HEK293T (cell line): ENCODE measurements at regions not wholly inside any gene's neighbourhood (a gene's known extent, or its start where the extent isn't known, plus 50 kb on each side); places are given as distances from the start of the nearest gene placed in this dataset.
"Not testable (repeated sequence)": the region's sequence is repeated elsewhere in the genome, so short reads cannot be mapped to it uniquely, and the experiment has no call there.

Experiments used
- CTCF ChIA-PET: fragments of 350-600 bp; formaldehyde crosslinking; extraction: SDS; loops from one replicate; lab custom pipeline; 2021; ENCODE audit warnings: antibody characterized with exemption, inconsistent platforms; lab: Yijun Ruan, JAX
- POLR2A ChIA-PET: fragments of 350-600 bp; formaldehyde crosslinking; extraction: SDS; loops from one replicate; lab custom pipeline; 2020; ENCODE audit warnings: antibody characterized with exemption, inconsistent platforms; lab: Yijun Ruan, JAX
- DNase-seq: peaks from one replicate; pipeline ENCODE4 v3.0.0; 2012; ENCODE audit warnings: mixed read lengths; ENCODE audit errors: extremely low spot score
- ARNT ChIP-seq: fragments of 450-650 bp; IDR thresholded peaks from 2 replicates; pipeline ENCODE4 v1.6.1; 2017; ENCODE audit warnings: mild to moderate bottlenecking
- BHLHE40 ChIP-seq: fragments of 450-650 bp; IDR thresholded peaks from 2 replicates; pipeline ENCODE4 v1.6.1; 2016; ENCODE audit warnings: mild to moderate bottlenecking, moderate library complexity, borderline replicate concordance
- CTBP1 ChIP-seq: fragments of 450-650 bp; IDR thresholded peaks from 2 replicates; pipeline ENCODE4 v1.6.1; 2016; ENCODE audit warnings: borderline replicate concordance
- ELF4 ChIP-seq: fragments of 450-650 bp; IDR thresholded peaks from 2 replicates; pipeline ENCODE4 v1.6.1; 2017; ENCODE audit warnings: antibody characterized with exemption
- FOXA1 ChIP-seq: fragments of 450-650 bp; IDR thresholded peaks from 2 replicates; pipeline ENCODE4 v1.6.1; 2016; ENCODE audit warnings: mild to moderate bottlenecking
- FOXK2 ChIP-seq: fragments of 450-650 bp; IDR thresholded peaks from 2 replicates; pipeline ENCODE4 v1.6.1; 2016; ENCODE audit warnings: mild to moderate bottlenecking
- FOXM1 ChIP-seq: fragments of 450-650 bp; IDR thresholded peaks from 2 replicates; pipeline ENCODE4 v1.6.1; 2017; ENCODE audit warnings: mild to moderate bottlenecking, borderline replicate concordance
- HDGF ChIP-seq: fragments of 450-650 bp; IDR thresholded peaks from 2 replicates; pipeline ENCODE4 v1.6.1; 2017; ENCODE audit warnings: antibody characterized with exemption, borderline replicate concordance
- L3MBTL2 ChIP-seq: fragments of 450-650 bp; conservative IDR thresholded peaks from 2 replicates; pipeline ENCODE4 v1.6.1; 2016; ENCODE audit warnings: mild to moderate bottlenecking
- LEF1 ChIP-seq: fragments of 450-650 bp; IDR thresholded peaks from 2 replicates; pipeline ENCODE4 v1.6.1; 2017; ENCODE audit warnings: mild to moderate bottlenecking, borderline replicate concordance
- NFRKB ChIP-seq: fragments of 450-650 bp; IDR thresholded peaks from 2 replicates; pipeline ENCODE4 v1.6.1; 2016; ENCODE audit warnings: mild to moderate bottlenecking, moderate library complexity
- SP1 ChIP-seq: fragments of 450-650 bp; IDR thresholded peaks from 2 replicates; pipeline ENCODE4 v1.6.1; 2017
- SUZ12 ChIP-seq: fragments of 450-650 bp; IDR thresholded peaks from 2 replicates; pipeline ENCODE4 v1.6.1; 2016; ENCODE audit warnings: mild to moderate bottlenecking
- TARDBP ChIP-seq: fragments of 450-650 bp; IDR thresholded peaks from 2 replicates; pipeline ENCODE4 v1.6.1; 2016
- ZNF384 ChIP-seq: fragments of 450-650 bp; IDR thresholded peaks from 2 replicates; pipeline ENCODE4 v1.6.1; 2016
- TF ChIP-seq, protein P1 (sequence below): fragments of 450-650 bp; IDR thresholded peaks from 2 replicates; pipeline ENCODE4 v1.6.1; 2016

DNA sequence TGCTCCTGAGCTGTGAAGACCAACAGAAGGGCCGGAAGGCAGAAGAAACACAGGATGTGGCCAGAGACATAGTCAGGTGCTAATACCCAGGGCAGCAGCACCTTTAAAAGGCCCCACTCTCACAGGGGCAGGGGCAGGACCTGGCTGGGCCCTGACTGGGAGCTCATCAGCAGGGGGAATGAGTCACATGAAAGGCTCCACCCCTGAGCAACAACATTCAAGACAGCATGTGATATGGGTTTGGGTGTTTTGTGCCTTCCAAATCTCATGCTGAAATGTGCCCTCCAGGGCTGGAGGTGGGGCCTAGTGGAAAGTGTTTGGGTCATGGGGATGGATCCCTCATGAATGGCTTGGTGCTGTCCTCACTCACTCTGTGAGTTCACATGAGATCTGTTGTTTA is 181.7 kb downstream of the ERCC6L2 start:
- ChIA-PET CTCF (interaction anchor here (0.6 kb wide), 1 partner anchor 255 kb away, joined by 3 read pairs; no protein-coding TSS in a partner anchor), POLR2A (no interaction called here)
- DNase-seq, result no peak
- TF ChIP-seq SUZ12 (no peak), FOXK2 (no peak), ELF4 (no peak), TARDBP (no peak), FOXA1 (no peak)
- TF ChIP-seq, protein P1, sequence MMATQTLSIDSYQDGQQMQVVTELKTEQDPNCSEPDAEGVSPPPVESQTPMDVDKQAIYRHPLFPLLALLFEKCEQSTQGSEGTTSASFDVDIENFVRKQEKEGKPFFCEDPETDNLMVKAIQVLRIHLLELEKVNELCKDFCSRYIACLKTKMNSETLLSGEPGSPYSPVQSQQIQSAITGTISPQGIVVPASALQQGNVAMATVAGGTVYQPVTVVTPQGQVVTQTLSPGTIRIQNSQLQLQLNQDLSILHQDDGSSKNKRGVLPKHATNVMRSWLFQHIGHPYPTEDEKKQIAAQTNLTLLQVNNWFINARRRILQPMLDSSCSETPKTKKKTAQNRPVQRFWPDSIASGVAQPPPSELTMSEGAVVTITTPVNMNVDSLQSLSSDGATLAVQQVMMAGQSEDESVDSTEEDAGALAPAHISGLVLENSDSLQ, result no peak

DNA sequence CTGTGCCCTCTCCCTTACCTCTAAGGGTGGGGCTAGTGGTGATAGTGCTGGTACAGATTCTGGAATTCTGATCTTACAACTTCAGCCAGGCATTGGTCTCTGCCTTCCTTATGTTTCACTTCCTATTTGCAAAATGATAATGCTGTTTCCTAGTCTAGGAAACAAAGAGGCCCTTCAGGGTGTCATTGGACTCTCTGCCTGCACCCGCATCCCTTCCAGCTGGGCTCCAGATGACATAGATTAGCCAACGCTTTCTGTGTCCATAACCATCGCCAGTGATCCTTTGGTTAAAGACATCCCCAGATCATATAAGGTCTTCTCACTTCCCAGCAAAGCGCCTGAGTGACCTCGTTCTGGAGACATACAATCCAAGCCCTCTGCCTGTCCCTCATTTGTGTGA is 180.7 kb downstream of the ERCC6L2 start:
- ChIA-PET POLR2A (no interaction called here), CTCF (no interaction called here)
- DNase-seq, result no peak
- TF ChIP-seq TARDBP (no peak), ARNT (no peak), ZNF384 (no peak), SUZ12 (no peak), BHLHE40 (no peak), HDGF (no peak), ELF4 (no peak), FOXK2 (no peak), SP1 (no peak), L3MBTL2 (no peak), CTBP1 (no peak), FOXM1 (no peak), FOXA1 (no peak)
- TF ChIP-seq, protein P1, result no peak

DNA sequence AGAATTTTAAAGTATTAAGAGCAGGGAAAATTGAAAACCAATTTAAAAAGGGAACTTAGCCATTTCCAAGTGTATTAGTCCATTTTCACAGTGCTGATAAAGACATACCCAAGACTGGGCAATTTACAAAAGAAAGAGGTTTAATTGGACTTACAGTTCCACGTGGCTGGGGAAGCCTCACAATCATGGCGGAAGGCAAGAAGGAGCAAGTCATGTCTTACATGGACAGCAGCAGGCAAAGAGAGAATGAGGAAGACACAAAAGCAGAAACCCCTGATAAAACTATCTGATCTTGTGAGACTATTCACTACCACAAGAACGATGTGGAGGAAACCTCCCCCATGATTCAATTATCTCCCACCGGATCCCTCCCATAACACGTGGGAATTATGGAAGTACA is 178.8 kb downstream of the ERCC6L2 start:
- POLR2A ChIA-PET, CTCF ChIA-PET, DNase-seq: not testable (repeated sequence)

DNA sequence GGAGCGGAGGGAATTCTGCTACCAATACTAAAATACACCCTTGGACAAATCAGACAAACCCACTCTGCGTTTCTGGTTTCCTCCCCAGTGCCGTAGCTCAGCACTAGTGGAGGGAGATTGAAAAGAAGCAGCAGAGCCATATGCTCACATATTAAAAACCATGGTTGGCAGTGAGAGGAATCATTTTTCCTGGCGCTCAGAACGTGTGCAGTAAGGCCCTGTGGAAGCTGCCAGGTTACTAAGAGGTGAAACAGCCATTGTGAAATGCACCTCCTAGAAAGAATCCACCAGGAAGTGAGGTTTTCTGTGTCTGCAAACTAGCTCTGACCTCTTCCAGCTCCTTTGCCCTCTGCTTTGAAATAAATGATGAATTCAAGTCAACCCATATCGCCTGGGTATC is 177.2 kb downstream of the ERCC6L2 start:
- ChIA-PET CTCF (no interaction called here), POLR2A (no interaction called here)
- DNase-seq, result no peak
- TF ChIP-seq ELF4 (no peak), FOXA1 (no peak), ARNT (no peak), TARDBP (no peak), NFRKB (no peak), HDGF (no peak), LEF1 (no peak), BHLHE40 (no peak), ZNF384 (no peak), SUZ12 (no peak), SP1 (no peak), FOXM1 (no peak), L3MBTL2 (no peak), FOXK2 (no peak), CTBP1 (no peak)
- TF ChIP-seq, protein P1, result no peak

DNA sequence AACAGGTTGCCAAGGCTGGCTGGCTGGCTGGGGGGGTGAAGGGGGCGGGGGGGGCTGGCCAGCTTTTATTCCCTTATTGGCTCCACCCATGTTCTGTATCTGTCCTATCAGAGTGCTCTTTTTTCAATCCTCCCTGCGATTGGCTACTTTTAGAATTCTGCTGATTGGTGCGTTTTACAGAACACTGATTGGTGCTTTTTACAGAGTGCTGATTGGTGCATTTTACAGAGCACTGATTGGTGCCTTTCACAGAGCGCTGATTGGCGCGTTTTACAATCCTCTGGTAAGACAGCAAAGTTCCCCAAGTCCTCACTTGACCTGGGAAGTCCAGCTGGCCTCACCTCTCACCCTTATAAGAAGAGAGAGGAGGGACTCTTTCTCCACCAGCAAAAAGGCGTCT is 175.9 kb downstream of the ERCC6L2 start:
- ChIA-PET POLR2A (no interaction called here), CTCF (no interaction called here)
- DNase-seq, result no peak
- TF ChIP-seq NFRKB, result no peak
- TF ChIP-seq SUZ12, result no peak
- TF ChIP-seq TARDBP, result no peak
- no peak for TF ChIP-seq FOXA1

DNA sequence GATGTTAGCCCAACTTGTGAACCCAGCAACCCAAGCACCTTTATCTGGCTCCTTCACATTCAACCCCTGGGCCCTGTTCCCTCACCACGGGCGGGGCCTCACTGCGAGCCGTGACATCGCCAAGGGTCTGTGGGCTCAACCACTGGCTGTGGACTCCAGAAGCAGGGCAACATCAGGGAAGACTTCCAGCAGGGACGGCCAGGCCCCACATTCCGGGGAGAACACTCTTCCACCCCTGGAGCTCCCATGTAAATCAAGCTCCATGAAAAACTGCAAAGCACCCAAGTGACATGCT is 175.3 kb downstream of the ERCC6L2 start:
- TF ChIP-seq ZNF384 (no peak), LEF1 (no peak), FOXA1 (no peak), ELF4 (no peak), ARNT (no peak), TARDBP (no peak), CTBP1 (no peak)
- TF ChIP-seq, protein P1, result no peak
- CTCF ChIA-PET, result no interaction called here
- POLR2A ChIA-PET, result no interaction called here
- no peak for DNase-seq
